Esophagus muscularis mucosa (tissue), 4 donors: ENCODE measurements at regions not wholly inside any gene's neighbourhood (a gene's known extent, or its start where the extent isn't known, plus 50 kb on each side); places are given as distances from the start of the nearest gene placed in this dataset.

Experiments
- DNase-seq: peaks from one replicate; pipeline ENCODE4 v3.0.0-alpha.2; 2017; ENCODE audit errors: extremely low spot score
- H3K27ac ChIP-seq, 4 donors: fragments of 200-600 bp; sonication (generic); replicated peaks in 1 of 4; 1 replicate in 3 of 4; 2 replicates in 1 of 4; pipeline ENCODE4 v1.5.1; 2016 to 2019; ENCODE audit warnings: mild to moderate bottlenecking in 1 of 4
- H3K27me3 ChIP-seq, 4 donors: fragments of 200-600 bp; sonication (generic); one replicate each; pipeline versions ENCODE4 v1.5.1 to v1.6.0; 2016 to 2019
- H3K36me3 ChIP-seq, 4 donors: fragments of 200-600 bp; sonication (generic); one replicate each; pipeline ENCODE4 v1.5.1; 2016 to 2019
- H3K4me1 ChIP-seq, 4 donors: fragments of 200-600 bp; sonication (generic); one replicate each; pipeline ENCODE4 v1.5.1; 2016 to 2019
- H3K4me3 ChIP-seq, 4 donors: fragments of 200-600 bp; sonication (generic); 1 replicate in 2 of 4; 2 replicates in 2 of 4; pipeline ENCODE4 v1.5.1; 2016 to 2019; ENCODE audit warnings: mild to moderate bottlenecking in 4 of 4, moderate library complexity in 1 of 4
- H3K9me3 ChIP-seq, 4 donors: fragments of 200-600 bp; sonication (generic); 1 replicate in 3 of 4; 2 replicates in 1 of 4; pipeline ENCODE4 v1.5.1; 2016 to 2019
- CTCF ChIP-seq, 3 experiments: fragments of 200-600 bp in 2 of 3; fragments of 450-650 bp in 1 of 3; sonication (generic) in 2 of 3; IDR thresholded peaks; one replicate each; pipeline ENCODE4 v1.5.1; 2017 to 2019; ENCODE audit warnings: antibody characterized with exemption in 3 of 3, mild to moderate bottlenecking in 2 of 3, moderate library complexity in 1 of 3
- EP300 ChIP-seq: sonication (generic); formaldehyde crosslinking; IDR thresholded peaks from one replicate; pipeline ENCODE4 v1.6.1; 2017; ENCODE audit warnings: antibody characterized with exemption
- POLR2A ChIP-seq: fragments of 450-650 bp; IDR thresholded peaks from one replicate; pipeline ENCODE4 v1.6.1; 2017; ENCODE audit warnings: antibody characterized with exemption, moderate library complexity, mild to moderate bottlenecking, low read depth
- POLR2AphosphoS5 ChIP-seq, 2 donors: sonication (generic); formaldehyde crosslinking; IDR thresholded peaks; one replicate each; pipeline ENCODE4 v1.6.1; 2017; ENCODE audit warnings: antibody characterized with exemption in 2 of 2
- WGBS: methylation state at CpG from one replicate; pipeline ENCODE4 v1.1.5; 2018; 5-methylcytosine and 5-hydroxymethylcytosine counted together
- intact Hi-C: fragments of 100-400 bp; cut with DNase I; formaldehyde crosslinking; loops from one replicate; pipeline ENCODE4 v1.15.1; 2023

- Histone ChIP-seq H3K36me3 (no peaks in the 10 kb centered on the region), H3K9me3 (no peaks in the 10 kb centered on the region), H3K4me3 (no peak overlapping the region), H3K27ac (no peak overlapping the region), H3K27me3 (no peaks in the 10 kb centered on the region), H3K4me1 (no peaks in the 10 kb centered on the region)
- TF ChIP-seq POLR2A (no peak), CTCF (IDR thresholded peaks at IDR 0.05) (no peak), POLR2AphosphoS5 (IDR thresholded peaks at IDR 0.05) (no peak), EP300 (no peak)
- intact Hi-C loops = loop anchor here (10.0 kb wide), 1 partner anchor 177 kb away; no protein-coding TSS in a partner anchor
- whole genome bisulfite sequencing = 96% methylated on average over 1 of the region's 1 CpG
- DNase-seq = no peak
These were observed 207.7 kb downstream of the LYPLAL1 start for GRCh38 chr1:219381396-219381795.

GRCh38 chr1:219380463-219380862 lies 206.8 kb downstream of the LYPLAL1 start:
- Histone ChIP-seq H3K4me1 (no peaks in the 10 kb centered on the region), H3K4me3 (no peak overlapping the region), H3K36me3 (no peaks in the 10 kb centered on the region), H3K27ac (no peak overlapping the region), H3K27me3 (no peaks in the 10 kb centered on the region), H3K9me3 (no peaks in the 10 kb centered on the region)
- DNase-seq = no peak
- TF ChIP-seq POLR2AphosphoS5 (IDR thresholded peaks at IDR 0.05) (no peak), POLR2A (no peak), EP300 (no peak), CTCF (IDR thresholded peaks at IDR 0.05) (no peak)
- intact Hi-C loops = loop anchor here (10.0 kb wide), 1 partner anchor 176 kb away; no protein-coding TSS in a partner anchor
- 91% methylated on average over 5 of the region's 5 CpGs for WGBS

GRCh38 chr1:219379691-219380090 lies 206.0 kb downstream of the LYPLAL1 start:
- no peak overlapping the region for H3K4me3 ChIP-seq
- WGBS = 79% methylated on average over 2 of the region's 2 CpGs
- intact Hi-C loops = loop anchor here (10.0 kb wide), 1 partner anchor 175 kb away; no protein-coding TSS in a partner anchor
- H3K27ac ChIP-seq = no peak overlapping the region
- no peaks in the 10 kb centered on the region for H3K9me3 ChIP-seq
- no peak for DNase-seq
- no peaks in the 10 kb centered on the region for H3K27me3 ChIP-seq
- TF ChIP-seq CTCF (IDR thresholded peaks at IDR 0.05) (no peak), EP300 (no peak), POLR2AphosphoS5 (IDR thresholded peaks at IDR 0.05) (no peak)
- H3K36me3 ChIP-seq = no peaks in the 10 kb centered on the region
- H3K4me1 ChIP-seq = no peaks in the 10 kb centered on the region

GRCh38 chr1:219374636-219375035 lies 201.0 kb downstream of the LYPLAL1 start:
- Histone ChIP-seq H3K9me3 (no peaks in the 10 kb centered on the region), H3K27me3 (no peaks in the 10 kb centered on the region), H3K36me3 (no peaks in the 10 kb centered on the region), H3K4me3 (no peak overlapping the region), H3K27ac (no peak overlapping the region), H3K4me1 (no peaks in the 10 kb centered on the region)
- intact Hi-C loops = no loop called here
- 67% methylated on average over 4 of the region's 4 CpGs for WGBS
- no peak for DNase-seq
- TF ChIP-seq EP300 (no peak), POLR2AphosphoS5 (IDR thresholded peaks at IDR 0.05) (no peak), POLR2A (no peak), CTCF (IDR thresholded peaks at IDR 0.05) (no peak)

- H3K4me3 ChIP-seq = no peak overlapping the region
- H3K9me3 ChIP-seq = no peaks in the 10 kb centered on the region
- H3K36me3 ChIP-seq = no peaks in the 10 kb centered on the region
- intact Hi-C loops = no loop called here
- DNase-seq = no peak
- no peaks in the 10 kb centered on the region for H3K27me3 ChIP-seq
- TF ChIP-seq POLR2A (no peak), CTCF (IDR thresholded peaks at IDR 0.05) (no peak), POLR2AphosphoS5 (IDR thresholded peaks at IDR 0.05) (no peak), EP300 (no peak)
- WGBS = 80% methylated on average over 5 of the region's 5 CpGs
- H3K4me1 ChIP-seq = no peaks in the 10 kb centered on the region
- H3K27ac ChIP-seq = no peak overlapping the region
These were observed 200.4 kb downstream of the LYPLAL1 start for GRCh38 chr1:219374046-219374566.
